ENCODE measurements at regions not wholly inside any gene's neighbourhood (a gene's known extent, or its start where the extent isn't known, plus 50 kb on each side); places are given as distances from the start of the nearest gene placed in this dataset.

DNA sequence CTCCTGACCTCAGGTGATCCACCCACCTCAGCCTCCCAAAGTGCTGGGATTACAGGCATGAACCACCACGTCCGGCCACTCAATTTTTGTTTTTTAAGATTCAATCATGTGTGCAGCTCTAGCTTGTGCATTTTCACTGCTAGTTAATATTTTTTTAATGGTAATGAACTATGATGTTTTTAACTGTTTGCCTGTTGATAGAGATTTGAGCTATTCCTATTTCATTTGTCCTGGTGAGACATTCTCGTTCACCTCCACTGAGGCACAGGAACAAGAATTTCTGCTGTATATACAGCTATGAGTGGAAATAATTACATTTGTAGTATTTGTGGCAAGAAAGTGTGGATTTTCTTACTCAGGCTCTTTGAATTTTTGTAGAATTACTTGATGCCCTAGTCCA is 137.7 kb upstream of the MYOCD start:
- DNase-seq (ENCODE audit: low read depth) = peak; percentile 50

DNA sequence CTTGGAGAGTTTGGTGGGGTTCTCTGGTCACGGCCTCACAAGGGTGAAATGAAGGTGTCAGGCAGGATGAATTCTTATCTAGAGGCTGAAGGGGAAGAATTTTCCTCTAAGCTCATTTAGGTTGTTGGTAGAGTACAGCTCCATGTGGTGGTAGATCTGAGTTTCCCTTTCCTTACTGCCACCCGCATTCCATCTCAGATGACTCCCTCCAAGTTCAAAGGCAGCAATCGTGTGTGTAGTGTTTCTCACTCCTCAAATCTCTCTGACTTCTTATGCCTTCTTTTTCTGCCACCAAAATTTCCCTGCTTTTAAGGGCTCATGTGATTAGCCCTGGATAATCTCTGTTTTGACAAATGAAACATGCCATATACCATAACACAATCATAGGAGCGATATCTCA is 135.5 kb upstream of the MYOCD start:
- no peak for DNase-seq (ENCODE audit: low read depth)

DNA sequence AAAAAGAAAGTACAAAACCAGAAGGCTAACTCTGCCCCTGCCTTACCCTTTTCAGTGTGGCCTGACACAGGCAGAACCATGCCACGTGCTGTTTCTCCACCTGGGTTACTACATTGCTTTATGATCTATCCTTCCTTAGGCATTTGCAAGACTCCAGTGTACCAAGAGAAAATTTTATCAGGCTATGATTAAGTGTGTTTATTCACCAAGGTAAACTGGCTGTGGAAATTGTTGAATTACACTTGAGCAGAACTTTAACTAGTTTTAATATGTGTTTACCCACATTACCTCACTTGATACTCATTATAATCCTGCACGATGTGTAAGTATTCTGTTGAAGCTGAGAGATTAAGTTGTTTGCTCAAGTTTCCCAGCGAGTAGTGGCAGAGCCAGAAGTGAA is 129.7 kb upstream of the MYOCD start:
- peak; percentile 38 for DNase-seq (ENCODE audit: low read depth)

DNA sequence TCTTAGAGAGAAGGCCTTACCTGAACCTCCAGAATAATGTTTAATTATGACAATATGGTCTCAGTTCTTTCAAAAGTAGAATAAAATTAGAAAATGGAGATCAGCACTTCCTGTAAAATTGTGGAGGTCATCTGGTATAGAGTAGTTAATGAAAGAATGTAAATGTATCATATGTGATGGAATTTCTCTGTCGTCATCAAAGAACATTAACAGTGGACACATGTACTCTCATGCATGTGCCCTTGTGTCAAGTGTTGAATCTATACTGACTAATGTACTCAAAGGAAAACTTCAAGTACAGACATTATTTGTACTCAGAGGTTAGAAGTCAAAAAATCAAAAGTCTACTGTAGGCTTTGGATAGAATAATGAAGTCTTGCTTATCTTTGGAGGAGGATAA is 129.2 kb upstream of the MYOCD start:
- DNase-seq (ENCODE audit: low read depth) = no peak

- peak; percentile 9 for DNase-seq (ENCODE audit: low read depth)
These were observed 128.3 kb upstream of the MYOCD start for GRCh38 chr17:12537436-12537835.

DNA sequence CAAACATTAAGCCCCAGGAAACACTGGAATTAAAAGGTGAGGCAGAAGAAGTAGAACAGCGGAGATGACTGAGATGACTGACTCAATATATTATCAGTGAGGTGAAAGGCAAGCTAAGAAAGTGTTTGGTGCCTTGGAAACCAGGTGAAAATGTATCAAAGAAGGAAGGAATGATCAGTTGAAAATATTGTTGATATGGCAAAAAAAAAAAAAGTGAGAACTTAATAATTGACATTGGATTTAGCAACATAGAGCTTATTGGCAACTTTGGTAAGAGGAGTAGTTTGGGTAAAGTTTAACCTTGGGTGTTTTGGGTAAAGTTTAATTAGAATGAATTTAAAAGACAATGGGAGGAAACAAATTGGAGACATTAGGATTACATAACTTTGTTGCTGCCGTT is 127.7 kb upstream of the MYOCD start:
- DNase-seq (ENCODE audit: low read depth) = no peak

- peak; percentile 4 for DNase-seq (ENCODE audit: low read depth)
These were observed 119.7 kb upstream of the MYOCD start for GRCh38 chr17:12545877-12546513.

DNA sequence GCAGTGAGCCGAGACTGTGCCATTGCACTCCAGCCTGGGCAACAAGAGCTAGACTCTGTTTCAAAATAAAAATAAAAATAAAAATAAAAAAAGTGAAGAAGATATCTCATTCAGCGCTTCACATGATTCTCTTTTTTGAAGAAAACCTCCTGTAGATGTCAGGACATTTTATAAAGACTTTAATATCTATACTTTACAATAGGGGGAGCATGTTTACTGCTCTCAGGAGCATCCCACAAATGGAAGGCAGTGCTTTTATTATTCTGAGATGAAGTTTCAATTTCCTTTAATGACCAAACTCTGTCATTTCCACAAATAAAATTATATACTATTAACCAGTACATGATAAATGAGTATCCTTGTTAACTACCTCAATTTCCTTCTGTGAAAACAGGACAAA is 118.7 kb upstream of the MYOCD start:
- DNase-seq (ENCODE audit: low read depth) = no peak

GRCh38 chr17:12547831-12548230 is 117.9 kb upstream of the MYOCD start:
- no peak for DNase-seq (ENCODE audit: low read depth)

DNA sequence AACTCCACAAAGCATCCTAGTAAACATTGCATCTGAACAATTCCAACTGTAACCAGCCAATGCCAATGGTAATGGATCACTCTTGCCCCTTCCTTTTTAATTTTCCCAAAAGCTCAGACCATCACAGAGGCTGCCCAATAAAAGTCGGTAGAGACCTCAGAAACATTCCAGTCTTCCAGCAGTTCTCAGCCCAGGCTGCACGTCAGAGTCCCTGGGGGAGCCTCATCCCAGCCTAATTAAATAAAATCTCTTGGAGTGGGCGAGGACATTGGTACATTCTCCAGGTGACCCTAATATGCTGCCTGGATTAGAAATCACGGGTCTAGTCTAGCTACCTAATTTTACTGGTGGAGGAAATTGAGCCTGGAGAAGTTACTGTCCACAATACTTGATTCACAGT is 117.1 kb upstream of the MYOCD start:
- no peak for DNase-seq (ENCODE audit: low read depth)

- peak; percentile 45 for DNase-seq (ENCODE audit: low read depth)
These were observed 116.1 kb upstream of the MYOCD start for GRCh38 chr17:12549499-12550041.

- no peak for DNase-seq (ENCODE audit: low read depth)
These were observed 112.1 kb upstream of the MYOCD start for GRCh38 chr17:12553625-12554024.

DNA sequence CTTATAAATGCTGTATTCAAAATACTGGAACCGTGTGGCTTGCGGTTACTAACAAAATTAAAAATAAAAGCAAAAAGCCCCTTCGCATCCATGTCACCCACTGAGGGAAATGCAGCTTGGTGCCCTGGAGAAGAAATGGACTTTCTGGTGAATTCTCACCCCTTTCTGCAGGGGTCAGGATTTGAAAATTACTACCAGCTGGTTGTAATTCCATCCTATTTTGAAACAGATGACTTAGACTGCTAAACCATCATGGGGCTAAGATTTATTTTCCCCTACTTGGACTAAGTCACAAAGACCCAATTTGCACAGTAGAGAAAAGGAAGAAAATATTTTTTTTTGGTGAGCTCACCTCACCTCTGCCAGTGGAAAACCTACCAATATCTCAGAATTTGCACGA is 111.4 kb upstream of the MYOCD start:
- DNase-seq (ENCODE audit: low read depth) = no peak

DNA sequence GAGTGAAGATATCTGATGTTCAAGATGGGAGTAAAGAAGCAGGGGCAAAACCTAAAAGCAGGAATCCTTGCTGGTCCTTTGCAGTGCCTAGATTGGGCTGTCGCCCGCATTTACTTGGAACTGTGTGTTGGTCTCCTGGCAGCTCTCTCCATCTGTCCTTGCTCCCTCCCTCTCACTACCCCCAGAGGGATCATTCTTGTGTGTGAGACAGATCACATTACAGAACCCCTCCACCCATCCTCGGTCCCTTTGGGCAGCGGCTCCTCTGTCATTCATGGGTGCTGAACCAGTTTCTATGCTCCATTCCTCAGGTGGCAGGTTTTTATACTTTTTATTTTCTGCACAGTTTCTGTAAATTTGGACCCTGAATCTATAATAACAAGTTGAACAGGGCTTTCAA is 99.4 kb upstream of the MYOCD start:
- DNase-seq (ENCODE audit: low read depth) = no peak

DNA sequence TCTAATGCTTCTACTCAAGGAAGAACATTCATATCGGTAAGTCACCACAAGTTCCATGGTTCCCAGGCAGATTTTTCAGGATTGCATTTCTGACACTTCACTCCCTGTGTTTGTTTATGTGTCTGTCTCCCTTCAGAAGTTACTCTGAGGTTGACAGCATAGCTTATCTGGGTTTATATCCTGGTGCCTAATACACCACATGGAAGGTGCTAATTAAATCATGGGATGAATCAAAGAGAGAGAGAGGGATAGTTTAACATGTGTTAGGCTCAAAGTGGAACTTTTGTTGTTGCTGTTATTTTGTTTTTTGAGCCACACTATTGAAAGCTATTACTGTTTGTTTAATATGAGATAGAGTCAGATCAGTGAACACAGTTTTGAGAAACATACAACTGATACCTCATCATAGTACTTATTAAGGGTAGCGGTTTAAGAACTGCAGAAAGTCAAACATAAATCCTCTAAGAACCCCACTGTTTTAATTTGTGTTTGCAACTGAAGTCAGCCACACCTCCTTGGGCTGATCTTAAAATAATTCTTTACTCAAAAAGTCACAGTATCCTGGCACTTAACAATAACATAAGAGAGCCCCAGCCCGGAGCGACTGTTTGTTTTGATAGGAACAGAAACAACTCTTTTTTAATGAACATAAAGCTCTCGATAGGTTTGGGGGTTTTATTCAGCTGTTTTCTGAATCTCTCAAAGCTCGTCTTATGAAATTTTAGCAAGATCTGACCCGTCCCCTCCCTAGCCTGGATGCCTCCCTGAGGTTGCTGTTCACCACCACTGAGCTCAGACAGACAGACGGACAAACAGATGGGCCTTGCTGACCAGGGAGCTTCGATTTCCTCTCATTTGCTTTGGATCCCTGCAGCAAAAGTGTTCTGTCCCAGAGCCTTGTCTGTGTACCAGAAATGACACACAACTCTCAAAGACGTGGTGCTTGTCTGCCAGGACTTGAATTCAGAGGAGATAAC is 98.3 kb upstream of the MYOCD start:
- no peak for DNase-seq (ENCODE audit: low read depth)

DNA sequence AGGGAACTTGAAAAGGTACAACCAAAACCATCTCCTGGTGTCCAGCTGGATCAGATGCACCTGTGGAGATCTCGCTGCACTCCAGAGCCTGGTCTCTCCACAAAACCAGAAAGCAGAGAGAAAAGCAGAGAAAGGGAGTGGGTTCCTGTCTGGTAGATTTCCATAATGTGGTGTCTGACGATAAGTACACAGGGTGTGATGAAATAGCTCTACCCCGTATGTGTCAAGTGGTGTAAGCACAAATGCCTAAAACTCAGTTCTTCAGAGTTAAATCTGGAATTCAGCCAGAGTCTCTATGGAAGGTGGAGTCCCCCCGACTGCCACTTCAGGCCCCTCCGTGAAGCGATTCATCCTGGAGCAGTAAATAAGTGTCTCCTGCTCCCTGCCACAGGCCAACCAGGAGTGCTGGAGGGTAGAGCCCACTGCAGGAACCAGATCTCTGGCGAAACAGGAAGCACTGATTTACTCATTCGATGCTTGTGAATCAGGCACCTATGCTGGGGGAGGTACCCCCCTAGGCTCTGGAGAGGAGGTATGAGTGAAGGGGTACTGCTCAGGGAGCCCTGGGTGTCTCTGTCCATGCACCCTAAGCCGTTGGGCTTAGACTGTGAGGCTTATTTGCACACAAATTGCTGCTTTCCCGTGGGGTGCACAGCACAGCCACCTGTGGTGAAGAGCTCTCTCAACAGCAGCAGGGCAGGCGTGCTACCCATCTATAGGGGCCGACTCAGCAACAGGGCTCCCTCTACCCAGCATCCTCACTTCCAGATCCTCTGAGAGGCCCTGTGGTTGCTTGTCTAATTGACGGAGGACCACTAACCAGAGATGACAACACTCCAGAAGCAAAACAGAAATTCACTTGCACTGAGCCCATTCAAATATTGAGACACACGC is 97.1 kb upstream of the MYOCD start:
- no peak for DNase-seq (ENCODE audit: low read depth)

- no peak for DNase-seq (ENCODE audit: low read depth)
These were observed 94.1 kb upstream of the MYOCD start for GRCh38 chr17:12571606-12572005.

DNA sequence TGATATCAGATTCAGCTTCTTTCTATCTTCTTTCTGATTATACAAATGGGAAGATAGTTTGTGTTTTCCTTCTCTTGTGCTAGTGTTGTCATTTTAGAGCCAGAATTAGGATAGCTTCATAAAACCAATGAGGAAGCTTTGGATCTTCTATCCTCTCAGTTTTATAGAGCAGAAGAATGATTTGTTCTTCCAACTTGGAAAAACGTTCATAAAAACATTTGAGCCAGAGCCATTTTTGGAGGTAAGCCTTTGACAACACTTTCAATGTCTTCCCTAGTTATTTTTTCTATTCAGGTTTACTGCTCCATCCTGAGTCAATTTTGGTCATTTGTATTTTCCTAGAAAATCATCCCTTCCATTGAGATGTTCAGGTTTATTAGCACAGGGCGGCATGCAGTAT is 91.2 kb upstream of the MYOCD start:
- DNase-seq (ENCODE audit: low read depth) = no peak

DNA sequence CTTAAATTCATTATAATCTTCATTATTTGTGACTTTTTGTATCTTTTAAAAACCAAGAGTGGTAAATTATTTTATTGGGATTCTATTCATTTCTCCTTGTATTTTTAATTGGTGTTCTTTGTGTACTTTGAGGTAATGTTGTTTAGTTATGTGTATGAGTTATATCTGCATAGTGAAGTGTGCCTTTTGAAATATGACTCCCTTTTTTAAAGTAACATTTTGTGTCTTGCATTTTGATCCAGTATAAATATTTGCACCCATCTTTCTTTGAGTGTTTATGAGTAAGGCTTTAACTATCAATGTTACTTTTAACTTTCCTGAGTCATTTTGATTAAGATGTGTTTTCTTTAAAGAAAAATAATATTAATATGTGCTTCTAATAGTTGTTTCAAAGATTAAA is 90.0 kb upstream of the MYOCD start:
- DNase-seq (ENCODE audit: low read depth) = no peak

- DNase-seq (ENCODE audit: low read depth) = no peak
These were observed 86.4 kb upstream of the MYOCD start for GRCh38 chr17:12579288-12579687.

GRCh38 chr17:12580640-12581039 is 85.0 kb upstream of the MYOCD start:
- DNase-seq (ENCODE audit: low read depth) = no peak

- no peak for DNase-seq (ENCODE audit: low read depth)
These were observed 81.0 kb upstream of the MYOCD start for GRCh38 chr17:12584727-12585126.

All from renal cortical epithelial cell (primary cell).